ENCODE measurements at regions not wholly inside any gene's neighbourhood (a gene's known extent, or its start where the extent isn't known, plus 50 kb on each side); places are given as distances from the start of the nearest gene placed in this dataset.

DNA sequence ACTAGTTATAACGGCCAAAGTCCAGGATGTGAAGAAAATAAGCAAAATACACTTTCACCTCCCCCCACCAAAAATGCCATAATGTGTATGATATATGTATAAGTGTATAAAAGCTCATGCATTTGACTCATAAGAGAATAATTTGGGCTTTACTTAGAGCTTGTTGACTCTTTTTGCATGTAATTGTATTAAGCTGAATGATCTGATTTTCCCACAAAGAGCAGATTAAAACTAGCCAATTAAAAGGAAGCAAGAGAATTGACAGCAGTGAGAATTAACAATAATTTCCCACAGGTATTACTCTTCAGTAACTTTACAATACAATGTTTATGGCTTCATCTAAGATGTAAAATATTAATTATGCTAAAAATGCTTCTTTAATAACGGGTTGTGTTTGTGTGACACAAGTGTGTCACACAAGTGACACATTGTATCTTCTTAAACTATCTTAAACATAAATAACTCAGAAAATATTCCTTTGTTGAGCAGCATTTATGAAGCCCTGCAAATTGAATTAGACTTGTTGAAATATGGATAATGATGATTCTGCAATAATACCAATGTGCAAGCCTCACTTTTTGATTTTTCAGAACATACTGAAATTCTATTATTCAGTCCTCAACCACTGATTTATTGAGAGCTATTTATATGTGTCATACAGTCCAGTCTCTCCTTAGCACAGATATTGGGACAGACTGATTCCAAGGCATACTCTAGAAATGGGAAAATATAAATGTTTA is 134.5 kb downstream of the SLIT2 start:
- no peak for DNase-seq (ENCODE audit: low spot score)
- no peak for TF ChIP-seq CTCF (IDR thresholded peaks at IDR 0.05; ENCODE audit: extremely low read depth, insufficient read depth, missing control alignments)
- in situ Hi-C loops (cut with MboI; ENCODE audit: low pct_unique_long_range_greater_than_20kb, low sequenced_read_pairs, unreplicated experiment): no loop called here

- no peak for DNase-seq (ENCODE audit: low spot score)
- TF ChIP-seq CTCF (IDR thresholded peaks at IDR 0.05; ENCODE audit: extremely low read depth, insufficient read depth, missing control alignments): no peak
- in situ Hi-C loops (cut with MboI; ENCODE audit: low pct_unique_long_range_greater_than_20kb, low sequenced_read_pairs, unreplicated experiment): no loop called here
These were observed 135.2 kb downstream of the SLIT2 start for GRCh38 chr4:20386906-20387305.

- in situ Hi-C loops (cut with MboI; ENCODE audit: low pct_unique_long_range_greater_than_20kb, low sequenced_read_pairs, unreplicated experiment): no loop called here
- no peak for TF ChIP-seq CTCF (IDR thresholded peaks at IDR 0.05; ENCODE audit: extremely low read depth, insufficient read depth, missing control alignments)
- no peak for DNase-seq (ENCODE audit: low spot score)
These were observed 139.5 kb downstream of the SLIT2 start for GRCh38 chr4:20391198-20391597.

DNA sequence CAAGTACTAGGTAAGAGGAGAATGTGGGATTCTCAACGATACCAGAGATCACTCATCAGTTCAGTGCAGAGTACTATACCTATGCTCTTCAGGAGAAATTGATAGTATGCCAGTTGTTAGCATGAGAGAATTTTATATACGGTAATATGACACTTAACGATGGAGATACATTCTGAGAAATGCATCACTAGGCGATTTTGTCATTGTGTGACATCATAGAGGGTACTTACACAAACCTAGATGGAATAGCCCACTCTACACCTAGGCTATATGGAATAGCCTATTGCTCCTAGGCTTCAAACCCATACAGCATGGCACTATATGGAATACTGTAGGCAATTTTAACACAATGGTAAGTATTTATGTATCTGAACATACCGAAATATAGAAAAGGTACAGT is 140.2 kb downstream of the SLIT2 start:
- no peak for DNase-seq (ENCODE audit: low spot score)
- no peak for TF ChIP-seq CTCF (IDR thresholded peaks at IDR 0.05; ENCODE audit: extremely low read depth, insufficient read depth, missing control alignments)
- in situ Hi-C loops (cut with MboI; ENCODE audit: low pct_unique_long_range_greater_than_20kb, low sequenced_read_pairs, unreplicated experiment): no loop called here

- in situ Hi-C loops (cut with MboI; ENCODE audit: low pct_unique_long_range_greater_than_20kb, low sequenced_read_pairs, unreplicated experiment): no loop called here
- TF ChIP-seq CTCF (IDR thresholded peaks at IDR 0.05; ENCODE audit: extremely low read depth, insufficient read depth, missing control alignments): no peak
- DNase-seq (ENCODE audit: low spot score): no peak
These were observed 141.9 kb downstream of the SLIT2 start for GRCh38 chr4:20393486-20394100.

- in situ Hi-C loops (cut with MboI; ENCODE audit: low pct_unique_long_range_greater_than_20kb, low sequenced_read_pairs, unreplicated experiment): no loop called here
- TF ChIP-seq CTCF (IDR thresholded peaks at IDR 0.05; ENCODE audit: extremely low read depth, insufficient read depth, missing control alignments): no peak
- no peak for DNase-seq (ENCODE audit: low spot score)
These were observed 142.8 kb downstream of the SLIT2 start for GRCh38 chr4:20394512-20394911.

All from GM13977 (cell line).